HUES48 (cell line): ENCODE measurements at regions not wholly inside any gene's neighbourhood (a gene's known extent, or its start where the extent isn't known, plus 50 kb on each side); places are given as distances from the start of the nearest gene placed in this dataset.

Experiments used
- H3K27ac ChIP-seq: one replicate; pipeline ENCODE4 v1.7.0; 2013; ENCODE audit warnings: low read depth, low read length, inconsistent platforms
- H3K27me3 ChIP-seq: 2 replicates; pipeline ENCODE4 v1.6.1; 2013; ENCODE audit warnings: mild to moderate bottlenecking, low read length; ENCODE audit not compliant: control insufficient read depth, insufficient read depth
- H3K36me3 ChIP-seq: 2 replicates; pipeline ENCODE4 v1.6.1; 2013; ENCODE audit warnings: low read length; ENCODE audit not compliant: control insufficient read depth, insufficient read depth
- H3K4me1 ChIP-seq: 2 replicates; pipeline ENCODE4 v1.6.1; 2013; ENCODE audit warnings: mild to moderate bottlenecking, low read length; ENCODE audit not compliant: control insufficient read depth, insufficient read depth
- H3K4me3 ChIP-seq: 2 replicates; pipeline ENCODE4 v1.5.1; 2013; ENCODE audit warnings: mild to moderate bottlenecking, low read depth, low read length
- H3K9ac ChIP-seq: 2 replicates; pipeline ENCODE4 v1.6.1; 2013; ENCODE audit warnings: mild to moderate bottlenecking, low read depth, low read length, moderate library complexity
- H3K9me3 ChIP-seq: 2 replicates; pipeline ENCODE4 v1.6.1; 2013; ENCODE audit warnings: low read length; ENCODE audit not compliant: control insufficient read depth, insufficient read depth

- Histone ChIP-seq H3K9me3 (peaks cover 32% of the 10 kb centered on the region), H3K36me3 (no peaks in the 10 kb centered on the region), H3K27me3 (no peaks in the 10 kb centered on the region)
Observed at GRCh38 chrX:146346102-146346501, 463.5 kb upstream of the CXorf51B start.

GRCh38 chrX:146351620-146352019 is 458.0 kb upstream of the CXorf51B start:
- H3K27ac ChIP-seq, result no peak overlapping the region
- no peaks in the 10 kb centered on the region for H3K27me3 ChIP-seq
- H3K9me3 ChIP-seq, result peaks cover 23% of the 10 kb centered on the region
- no peaks in the 10 kb centered on the region for H3K4me1 ChIP-seq
- no peaks in the 10 kb centered on the region for H3K36me3 ChIP-seq
- H3K4me3 ChIP-seq, result no peak overlapping the region
- no peak overlapping the region for H3K9ac ChIP-seq

More at GRCh38 chrX:146346102-146346501, 463.5 kb upstream of the CXorf51B start:
- Histone ChIP-seq H3K9ac (no peak overlapping the region), H3K4me3 (no peak overlapping the region), H3K27ac (no peak overlapping the region), H3K4me1 (no peaks in the 10 kb centered on the region)

- Histone ChIP-seq H3K36me3 (no peaks in the 10 kb centered on the region), H3K4me3 (no peak overlapping the region), H3K9ac (no peak overlapping the region), H3K9me3 (peaks cover 35% of the 10 kb centered on the region), H3K27ac (no peak overlapping the region), H3K4me1 (no peaks in the 10 kb centered on the region), H3K27me3 (no peaks in the 10 kb centered on the region)
Observed at GRCh38 chrX:146355440-146355839, 454.1 kb upstream of the CXorf51B start.

GRCh38 chrX:146363919-146364318 is 445.7 kb upstream of the CXorf51B start:
- H3K4me3 ChIP-seq, result no peak overlapping the region
- no peaks in the 10 kb centered on the region for H3K36me3 ChIP-seq
- H3K9ac ChIP-seq, result no peak overlapping the region
- H3K9me3 ChIP-seq, result peaks cover 54% of the 10 kb centered on the region
- H3K27ac ChIP-seq, result no peak overlapping the region
- no peaks in the 10 kb centered on the region for H3K4me1 ChIP-seq
- no peaks in the 10 kb centered on the region for H3K27me3 ChIP-seq

GRCh38 chrX:146385529-146385928 is 424.0 kb upstream of the CXorf51B start:
- Histone ChIP-seq H3K36me3 (no peaks in the 10 kb centered on the region), H3K4me1 (no peaks in the 10 kb centered on the region), H3K9me3 (peaks cover 36% of the 10 kb centered on the region)

GRCh38 chrX:146396409-146396808 is 413.2 kb upstream of the CXorf51B start:
- H3K27ac ChIP-seq, result no peak overlapping the region
- H3K4me1 ChIP-seq, result no peaks in the 10 kb centered on the region
- no peak overlapping the region for H3K9ac ChIP-seq
- peaks cover 34% of the 10 kb centered on the region for H3K9me3 ChIP-seq
- no peaks in the 10 kb centered on the region for H3K27me3 ChIP-seq
- H3K36me3 ChIP-seq, result no peaks in the 10 kb centered on the region
- H3K4me3 ChIP-seq, result no peak overlapping the region

More at GRCh38 chrX:146385529-146385928, 424.0 kb upstream of the CXorf51B start:
- Histone ChIP-seq H3K4me3 (no peak overlapping the region), H3K27me3 (no peaks in the 10 kb centered on the region), H3K27ac (no peak overlapping the region), H3K9ac (no peak overlapping the region)

- Histone ChIP-seq H3K4me3 (no peak overlapping the region), H3K9me3 (peaks cover 22% of the 10 kb centered on the region), H3K27me3 (no peaks in the 10 kb centered on the region), H3K27ac (no peak overlapping the region), H3K4me1 (no peaks in the 10 kb centered on the region), H3K36me3 (no peaks in the 10 kb centered on the region), H3K9ac (no peak overlapping the region)
Observed at GRCh38 chrX:146409528-146409927, 400.0 kb upstream of the CXorf51B start.

- Histone ChIP-seq H3K9me3 (peaks cover 45% of the 10 kb centered on the region), H3K36me3 (no peaks in the 10 kb centered on the region), H3K4me1 (no peaks in the 10 kb centered on the region), H3K27ac (no peak overlapping the region), H3K27me3 (no peaks in the 10 kb centered on the region), H3K9ac (no peak overlapping the region), H3K4me3 (no peak overlapping the region)
Observed at GRCh38 chrX:146424422-146424821, 385.1 kb upstream of the CXorf51B start.

- Histone ChIP-seq H3K36me3 (no peaks in the 10 kb centered on the region), H3K27ac (no peak overlapping the region), H3K4me3 (no peak overlapping the region), H3K27me3 (no peaks in the 10 kb centered on the region), H3K4me1 (no peaks in the 10 kb centered on the region), H3K9ac (no peak overlapping the region), H3K9me3 (peaks cover 72% of the 10 kb centered on the region)
Observed at GRCh38 chrX:146433771-146434170, 375.8 kb upstream of the CXorf51B start.

- H3K36me3 ChIP-seq, result no peaks in the 10 kb centered on the region
- H3K27me3 ChIP-seq, result no peaks in the 10 kb centered on the region
- H3K27ac ChIP-seq, result no peak overlapping the region
- peaks cover 70% of the 10 kb centered on the region for H3K9me3 ChIP-seq
- H3K9ac ChIP-seq, result no peak overlapping the region
- H3K4me3 ChIP-seq, result no peak overlapping the region
- H3K4me1 ChIP-seq, result no peaks in the 10 kb centered on the region
Observed at GRCh38 chrX:146435472-146435871, 374.1 kb upstream of the CXorf51B start.

GRCh38 chrX:146448791-146449190 is 360.8 kb upstream of the CXorf51B start:
- Histone ChIP-seq H3K4me1 (no peaks in the 10 kb centered on the region), H3K27me3 (no peaks in the 10 kb centered on the region), H3K9me3 (peaks cover 69% of the 10 kb centered on the region), H3K36me3 (no peaks in the 10 kb centered on the region), H3K27ac (no peak overlapping the region), H3K9ac (no peak overlapping the region), H3K4me3 (no peak overlapping the region)

- H3K9ac ChIP-seq, result no peak overlapping the region
- no peak overlapping the region for H3K27ac ChIP-seq
- no peaks in the 10 kb centered on the region for H3K36me3 ChIP-seq
- H3K27me3 ChIP-seq, result no peaks in the 10 kb centered on the region
- H3K4me3 ChIP-seq, result no peak overlapping the region
- peaks cover 68% of the 10 kb centered on the region for H3K9me3 ChIP-seq
- H3K4me1 ChIP-seq, result no peaks in the 10 kb centered on the region
Observed at GRCh38 chrX:146449243-146449642, 360.3 kb upstream of the CXorf51B start.
